NCI-H345 (cell line): ENCODE measurements at regions not wholly inside any gene's neighbourhood (a gene's known extent, or its start where the extent isn't known, plus 50 kb on each side); places are given as distances from the start of the nearest gene placed in this dataset.
A peak's percentile ranks its signal among the peaks of the same experiment; 100 is the strongest.
"Not testable (repeated sequence)": the region's sequence is repeated elsewhere in the genome, so short reads cannot be mapped to it uniquely, and the experiment has no call there.

ENCODE experiments used
- DNase-seq: peaks from one replicate; lab custom pipeline; 2025; lab: John Stamatoyannopoulos, UW

GRCh38 chr2:105494683-105495425 is 96.0 kb upstream of the FHL2 start:
- DNase-seq: no peak

GRCh38 chr2:105490956-105491355 is 92.1 kb upstream of the FHL2 start:
- no peak for DNase-seq

- DNase-seq: no peak
These were observed 91.4 kb upstream of the FHL2 start for GRCh38 chr2:105490204-105490603.

- DNase-seq: no peak
These were observed 90.5 kb upstream of the FHL2 start for GRCh38 chr2:105489168-105489878.

GRCh38 chr2:105488285-105488684 is 89.4 kb upstream of the FHL2 start:
- no peak for DNase-seq

GRCh38 chr2:105487142-105488069 is 88.6 kb upstream of the FHL2 start:
- no peak for DNase-seq

- DNase-seq: no peak
These were observed 87.9 kb upstream of the FHL2 start for GRCh38 chr2:105486762-105487141.

GRCh38 chr2:105478670-105479069 is 79.8 kb upstream of the FHL2 start:
- no peak for DNase-seq

GRCh38 chr2:105477050-105477620 is 78.3 kb upstream of the FHL2 start:
- DNase-seq: not testable (repeated sequence)

GRCh38 chr2:105473011-105473410 is 74.2 kb upstream of the FHL2 start:
- no peak for DNase-seq

- DNase-seq: no peak
These were observed 72.1 kb upstream of the FHL2 start for GRCh38 chr2:105470979-105471378.

GRCh38 chr2:105469781-105470180 is 70.9 kb upstream of the FHL2 start:
- no peak for DNase-seq

- DNase-seq: no peak
These were observed 69.8 kb upstream of the FHL2 start for GRCh38 chr2:105468582-105469042.

- DNase-seq: no peak
These were observed 65.5 kb upstream of the FHL2 start for GRCh38 chr2:105464325-105464724.

- no peak for DNase-seq
These were observed 61.3 kb upstream of the FHL2 start for GRCh38 chr2:105460048-105460732.

- DNase-seq: no peak
These were observed 59.2 kb upstream of the FHL2 start for GRCh38 chr2:105458076-105458475.

GRCh38 chr2:105455488-105456003 is 56.7 kb upstream of the FHL2 start:
- DNase-seq: peak; percentile 17

- no peak for DNase-seq
These were observed 56.1 kb upstream of the FHL2 start for GRCh38 chr2:105454801-105455485.

GRCh38 chr2:105451571-105452166 is 52.8 kb upstream of the FHL2 start:
- no peak for DNase-seq

GRCh38 chr2:105450471-105450870 is 51.6 kb upstream of the FHL2 start:
- DNase-seq: no peak
